SK-N-SH (cell line): ENCODE measurements at regions not wholly inside any gene's neighbourhood (a gene's known extent, or its start where the extent isn't known, plus 50 kb on each side); places are given as distances from the start of the nearest gene placed in this dataset.

Source experiments
- CTCF ChIA-PET: fragments of 300-600, 350-600 bp; formaldehyde crosslinking; extraction: SDS; loops from one replicate; lab custom pipeline; 2021; lab: Yijun Ruan, JAX
- POLR2A ChIA-PET: fragments of 350-600 bp; sonication (Branson Sonifier 250); formaldehyde crosslinking; extraction: SDS; loops from one replicate; lab custom pipeline; 2020; ENCODE audit warnings: antibody characterized with exemption, inconsistent platforms; lab: Yijun Ruan, JAX
- DNase-seq: peaks from one replicate; pipeline ENCODE4 v3.0.0; 2012
- H2AFZ ChIP-seq: fragments of 200-600 bp; sonication (generic); 2 replicates; pipeline ENCODE4 v1.8.1; 2016; ENCODE audit warnings: antibody characterized with exemption, mild to moderate bottlenecking, low read depth
- H3F3A ChIP-seq: fragments of 200-600 bp; sonication (generic); replicated peaks from 2 replicates; pipeline ENCODE3; 2016; ENCODE audit warnings: antibody characterized with exemption, mild to moderate bottlenecking; ENCODE audit not compliant: insufficient read depth
- H3K27ac ChIP-seq, 2 experiments: fragments of 200-500 bp in 1 of 2; fragments of 200-600 bp in 1 of 2; sonication (Bioruptor generic) in 1 of 2; sonication (generic), shearing (Covaris generic) in 1 of 2; 2 replicates each; pipeline versions ENCODE4 v1.5.1 to v1.6.1; 2014 to 2016; ENCODE audit warnings: low read depth in 2 of 2, inconsistent platforms in 1 of 2, low read length in 1 of 2, mild to moderate bottlenecking in 1 of 2, mixed read lengths in 1 of 2
- H3K27me3 ChIP-seq: fragments of 200-600 bp; sonication (generic), shearing (Covaris generic); 2 replicates; pipeline ENCODE4 v1.6.1; 2016; ENCODE audit warnings: mixed run types; ENCODE audit not compliant: insufficient read depth
- H3K36me3 ChIP-seq, 2 experiments: fragments of 200-500 bp in 1 of 2; fragments of 200-600 bp in 1 of 2; sonication (Bioruptor generic) in 1 of 2; sonication (generic) in 1 of 2; replicated peaks in 1 of 2; 2 replicates each; pipeline versions ENCODE3 to v1.5.1; 2014 to 2016; ENCODE audit warnings: low read length in 1 of 2, mild to moderate bottlenecking in 1 of 2; ENCODE audit not compliant: insufficient read depth in 2 of 2, control insufficient read depth in 1 of 2
- H3K4me1 ChIP-seq, 2 experiments: fragments of 200-500 bp in 1 of 2; fragments of 200-600 bp in 1 of 2; sonication (Bioruptor generic) in 1 of 2; sonication (generic), shearing (Covaris generic) in 1 of 2; 2 replicates each; pipeline versions ENCODE4 v1.5.1 to v1.6.1; 2014 to 2016; ENCODE audit warnings: low read depth in 1 of 2, low read length in 1 of 2, mixed run types in 1 of 2; ENCODE audit not compliant: insufficient read depth in 2 of 2, control insufficient read depth in 1 of 2
- H3K4me2 ChIP-seq: fragments of 200-600 bp; sonication (generic), shearing (Covaris generic); 2 replicates; pipeline ENCODE4 v1.6.1; 2017; ENCODE audit warnings: mixed run types
- H3K4me3 ChIP-seq, 2 experiments: fragments of 200-500 bp in 1 of 2; fragments of 200-600 bp in 1 of 2; sonication (Bioruptor generic) in 1 of 2; sonication (generic), shearing (Covaris generic) in 1 of 2; 2 replicates each; pipeline versions ENCODE4 v1.5.1 to v1.8.1; 2014 to 2016; ENCODE audit warnings: low read depth in 2 of 2, inconsistent platforms in 1 of 2, low read length in 1 of 2, mild to moderate bottlenecking in 1 of 2, mixed read lengths in 1 of 2, moderate library complexity in 1 of 2
- H3K79me2 ChIP-seq: fragments of 200-600 bp; sonication (generic); 2 replicates; pipeline ENCODE4 v1.8.1; 2017; ENCODE audit warnings: mild to moderate bottlenecking; ENCODE audit not compliant: insufficient read depth
- H3K9ac ChIP-seq: fragments of 200-600 bp; sonication (generic); 2 replicates; pipeline ENCODE4 v1.6.1; 2017; ENCODE audit warnings: mixed run types
- H3K9me2 ChIP-seq: fragments of 200-600 bp; sonication (generic); 2 replicates; pipeline ENCODE4 v1.6.1; 2017; ENCODE audit warnings: mixed run types
- H3K9me3 ChIP-seq: fragments of 200-600 bp; sonication (generic); 2 replicates; pipeline ENCODE4 v1.6.1; 2017; ENCODE audit warnings: mixed run types, mild to moderate bottlenecking, moderate library complexity
- H4K20me1 ChIP-seq: fragments of 200-600 bp; sonication (generic); 2 replicates; pipeline ENCODE4 v1.6.1; 2017; ENCODE audit warnings: mild to moderate bottlenecking, mixed run types; ENCODE audit not compliant: insufficient read depth
- ELF1 ChIP-seq: IDR thresholded peaks from 2 replicates; pipeline ENCODE4 v1.4.0; 2012
- EP300 ChIP-seq, 2 experiments: IDR thresholded peaks; 2 replicates each; pipeline versions ENCODE4 v1.4.0 to v1.6.1; 2012; ENCODE audit warnings: borderline replicate concordance in 1 of 2, low read depth in 1 of 2, low read length in 1 of 2
- EZH2phosphoT487 ChIP-seq: fragments of 200-600 bp; sonication (generic); IDR thresholded peaks from 2 replicates; pipeline ENCODE4 v1.6.1; 2017; ENCODE audit warnings: low read depth, mixed run types, mild to moderate bottlenecking, antibody characterized with exemption, moderate library complexity, borderline replicate concordance
- GABPA ChIP-seq: IDR thresholded peaks from 2 replicates; pipeline ENCODE4 v1.4.0; 2012; ENCODE audit warnings: low read depth, mild to moderate bottlenecking
- GATA2 ChIP-seq: sonication (generic); formaldehyde crosslinking; IDR thresholded peaks from 2 replicates; pipeline ENCODE4 v1.5.0; 2020; ENCODE audit warnings: mild to moderate bottlenecking, missing genetic modification reagents
- MXI1 ChIP-seq: IDR thresholded peaks from 2 replicates; pipeline ENCODE4 v1.6.1; 2012; ENCODE audit warnings: mild to moderate bottlenecking, low read depth, low read length, improper control_type of control experiment
- NRF1 ChIP-seq: IDR thresholded peaks from 2 replicates; pipeline ENCODE4 v1.6.1; 2012; ENCODE audit warnings: low read depth, mild to moderate bottlenecking, low read length
- RAD21 ChIP-seq: IDR thresholded peaks from 2 replicates; pipeline ENCODE4 v1.6.1; 2012; ENCODE audit warnings: mild to moderate bottlenecking, low read length
- TAF1 ChIP-seq: IDR thresholded peaks from 2 replicates; pipeline ENCODE4 v1.6.1; 2012; ENCODE audit warnings: low read depth, mild to moderate bottlenecking, low read length, moderate library complexity, borderline replicate concordance
- TCF12 ChIP-seq: IDR thresholded peaks from 2 replicates; pipeline ENCODE4 v1.4.0; 2012
- YY1 ChIP-seq: IDR thresholded peaks from 2 replicates; pipeline ENCODE4 v1.4.0; 2012; ENCODE audit warnings: low read depth, mild to moderate bottlenecking
- WGBS: methylation state at CpG from one replicate; pipeline ENCODE4 v1.1.6; 2017; ENCODE audit warnings: low lambda C conversion rate; 5-methylcytosine and 5-hydroxymethylcytosine counted together
- TF ChIP-seq, protein P1 (sequence below): IDR thresholded peaks from 2 replicates; pipeline ENCODE4 v1.4.0; 2012; ENCODE audit warnings: low read depth, borderline replicate concordance
- TF ChIP-seq, protein P2 (sequence below): IDR thresholded peaks from 2 replicates; pipeline ENCODE4 v1.4.0; 2012; ENCODE audit warnings: low read depth, borderline replicate concordance
- TF ChIP-seq, protein P3 (sequence below): IDR thresholded peaks from 2 replicates; pipeline ENCODE4 v1.6.1; 2012; ENCODE audit warnings: mild to moderate bottlenecking, low read depth, low read length, moderate library complexity

DNA sequence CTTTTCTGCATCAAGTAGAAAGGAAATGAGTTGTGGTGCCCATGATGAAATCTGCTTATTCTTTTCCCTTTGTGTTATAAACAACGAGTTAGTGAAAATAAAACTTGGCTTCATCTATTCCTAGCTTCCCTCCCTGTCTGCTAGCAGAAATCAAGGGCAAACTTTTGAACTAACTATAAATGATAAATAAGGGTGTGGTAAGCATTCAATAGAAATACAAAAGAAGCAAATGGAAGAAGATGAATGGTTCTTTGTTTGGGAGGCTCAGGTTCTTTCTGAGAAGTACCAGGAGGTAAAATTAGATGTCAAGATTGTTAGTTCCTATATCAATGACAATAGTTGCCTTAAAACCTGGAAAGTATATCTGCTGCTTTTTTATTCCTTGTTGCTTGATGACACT lies 275.3 kb upstream of the PRR20A start (continued):
- no peak for TF ChIP-seq MXI1
- no peak for TF ChIP-seq RAD21
- TF ChIP-seq EZH2phosphoT487, result no peak
- TF ChIP-seq GABPA, result no peak

DNA sequence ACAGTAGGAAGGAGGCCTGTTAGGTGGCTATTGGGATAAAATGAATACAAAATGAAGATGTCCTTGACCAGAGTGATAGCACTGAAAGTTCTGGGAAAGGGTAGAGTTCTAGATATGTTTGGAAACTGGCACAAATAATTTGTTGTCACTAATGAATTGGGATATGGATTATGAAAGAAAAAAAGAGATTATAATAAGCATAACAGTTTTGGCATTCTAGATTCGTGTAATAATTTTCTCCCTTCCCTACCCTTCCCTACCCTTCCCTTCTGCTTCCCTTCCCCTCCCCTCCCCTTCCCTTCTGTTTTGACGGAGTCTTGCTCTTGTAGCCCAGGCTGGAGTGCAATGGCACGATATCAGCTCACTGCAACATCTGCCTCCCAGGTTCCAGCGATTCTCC lies 271.0 kb upstream of the PRR20A start:
- Histone ChIP-seq H3K4me3 (no peak overlapping the region), H3K4me2 (no peak overlapping the region), H3K9ac (no peak overlapping the region), H4K20me1 (no peaks in the 10 kb centered on the region), H3K36me3 (no peaks in the 10 kb centered on the region), H3K4me1 (no peaks in the 10 kb centered on the region), H3K79me2 (no peaks in the 10 kb centered on the region), H3K9me3 (no peaks in the 10 kb centered on the region)
- ChIA-PET POLR2A (interaction anchor here (1.1 kb wide), 1 partner anchor 17 kb away, joined by 3 read pairs; no protein-coding TSS in a partner anchor), CTCF (no interaction called here)
- DNase-seq, result no peak
- 41% methylated on average over 4 of the region's 4 CpGs for WGBS
- TF ChIP-seq TAF1 (no peak), MXI1 (no peak), EZH2phosphoT487 (no peak), NRF1 (no peak), GATA2 (CRISPR knock-in tag) (no peak), EP300 (IDR thresholded peaks at IDR 0.05; ENCODE audit: borderline replicate concordance in 1 of 2, low read depth in 1 of 2, low read length in 1 of 2) (no peak), YY1 (no peak), TCF12 (no peak), ELF1 (no peak)
- TF ChIP-seq, protein P1, sequence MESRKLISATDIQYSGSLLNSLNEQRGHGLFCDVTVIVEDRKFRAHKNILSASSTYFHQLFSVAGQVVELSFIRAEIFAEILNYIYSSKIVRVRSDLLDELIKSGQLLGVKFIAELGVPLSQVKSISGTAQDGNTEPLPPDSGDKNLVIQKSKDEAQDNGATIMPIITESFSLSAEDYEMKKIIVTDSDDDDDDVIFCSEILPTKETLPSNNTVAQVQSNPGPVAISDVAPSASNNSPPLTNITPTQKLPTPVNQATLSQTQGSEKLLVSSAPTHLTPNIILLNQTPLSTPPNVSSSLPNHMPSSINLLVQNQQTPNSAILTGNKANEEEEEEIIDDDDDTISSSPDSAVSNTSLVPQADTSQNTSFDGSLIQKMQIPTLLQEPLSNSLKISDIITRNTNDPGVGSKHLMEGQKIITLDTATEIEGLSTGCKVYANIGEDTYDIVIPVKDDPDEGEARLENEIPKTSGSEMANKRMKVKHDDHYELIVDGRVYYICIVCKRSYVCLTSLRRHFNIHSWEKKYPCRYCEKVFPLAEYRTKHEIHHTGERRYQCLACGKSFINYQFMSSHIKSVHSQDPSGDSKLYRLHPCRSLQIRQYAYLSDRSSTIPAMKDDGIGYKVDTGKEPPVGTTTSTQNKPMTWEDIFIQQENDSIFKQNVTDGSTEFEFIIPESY, result no peak
- TF ChIP-seq, protein P2, sequence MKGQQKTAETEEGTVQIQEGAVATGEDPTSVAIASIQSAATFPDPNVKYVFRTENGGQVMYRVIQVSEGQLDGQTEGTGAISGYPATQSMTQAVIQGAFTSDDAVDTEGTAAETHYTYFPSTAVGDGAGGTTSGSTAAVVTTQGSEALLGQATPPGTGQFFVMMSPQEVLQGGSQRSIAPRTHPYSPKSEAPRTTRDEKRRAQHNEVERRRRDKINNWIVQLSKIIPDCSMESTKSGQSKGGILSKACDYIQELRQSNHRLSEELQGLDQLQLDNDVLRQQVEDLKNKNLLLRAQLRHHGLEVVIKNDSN, result no peak
- TF ChIP-seq, protein P3, sequence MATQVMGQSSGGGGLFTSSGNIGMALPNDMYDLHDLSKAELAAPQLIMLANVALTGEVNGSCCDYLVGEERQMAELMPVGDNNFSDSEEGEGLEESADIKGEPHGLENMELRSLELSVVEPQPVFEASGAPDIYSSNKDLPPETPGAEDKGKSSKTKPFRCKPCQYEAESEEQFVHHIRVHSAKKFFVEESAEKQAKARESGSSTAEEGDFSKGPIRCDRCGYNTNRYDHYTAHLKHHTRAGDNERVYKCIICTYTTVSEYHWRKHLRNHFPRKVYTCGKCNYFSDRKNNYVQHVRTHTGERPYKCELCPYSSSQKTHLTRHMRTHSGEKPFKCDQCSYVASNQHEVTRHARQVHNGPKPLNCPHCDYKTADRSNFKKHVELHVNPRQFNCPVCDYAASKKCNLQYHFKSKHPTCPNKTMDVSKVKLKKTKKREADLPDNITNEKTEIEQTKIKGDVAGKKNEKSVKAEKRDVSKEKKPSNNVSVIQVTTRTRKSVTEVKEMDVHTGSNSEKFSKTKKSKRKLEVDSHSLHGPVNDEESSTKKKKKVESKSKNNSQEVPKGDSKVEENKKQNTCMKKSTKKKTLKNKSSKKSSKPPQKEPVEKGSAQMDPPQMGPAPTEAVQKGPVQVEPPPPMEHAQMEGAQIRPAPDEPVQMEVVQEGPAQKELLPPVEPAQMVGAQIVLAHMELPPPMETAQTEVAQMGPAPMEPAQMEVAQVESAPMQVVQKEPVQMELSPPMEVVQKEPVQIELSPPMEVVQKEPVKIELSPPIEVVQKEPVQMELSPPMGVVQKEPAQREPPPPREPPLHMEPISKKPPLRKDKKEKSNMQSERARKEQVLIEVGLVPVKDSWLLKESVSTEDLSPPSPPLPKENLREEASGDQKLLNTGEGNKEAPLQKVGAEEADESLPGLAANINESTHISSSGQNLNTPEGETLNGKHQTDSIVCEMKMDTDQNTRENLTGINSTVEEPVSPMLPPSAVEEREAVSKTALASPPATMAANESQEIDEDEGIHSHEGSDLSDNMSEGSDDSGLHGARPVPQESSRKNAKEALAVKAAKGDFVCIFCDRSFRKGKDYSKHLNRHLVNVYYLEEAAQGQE, result no peak
- TF ChIP-seq, all 33 proteins: peak for 0
- H3K27me3 ChIP-seq, result no peaks in the 10 kb centered on the region
- H3F3A ChIP-seq, result peaks cover 1% of the 10 kb centered on the region
- H3K27ac ChIP-seq, result no peak overlapping the region
- no peaks in the 10 kb centered on the region for H3K9me2 ChIP-seq
- no peak overlapping the region for H2AFZ ChIP-seq
